ENCODE measurements at regions not wholly inside any gene's neighbourhood (a gene's known extent, or its start where the extent isn't known, plus 50 kb on each side); places are given as distances from the start of the nearest gene placed in this dataset.

DNA sequence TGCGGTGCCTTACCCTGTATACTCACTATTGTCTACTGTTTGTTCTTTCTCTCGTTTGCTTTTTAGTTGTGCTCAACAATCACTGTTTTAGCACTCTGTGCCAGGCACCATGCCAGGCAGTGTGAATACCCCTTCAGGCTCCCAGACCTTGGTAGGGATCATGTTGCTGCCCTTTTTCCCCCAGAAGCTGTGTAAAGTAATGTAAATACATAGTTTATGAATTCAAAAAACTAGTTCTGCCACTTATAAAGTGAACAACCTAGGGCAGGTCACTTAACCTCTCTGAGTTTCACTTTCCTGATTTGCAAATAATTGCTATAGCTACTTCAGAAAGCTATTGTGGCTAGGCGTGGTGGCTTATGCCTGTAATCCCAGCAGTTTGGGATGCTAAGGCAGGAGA, 81.0 kb upstream of the CTSC start:
- H3K4me2 ChIP-seq (ENCODE audit: insufficient read depth, insufficient read length, low read length): no peak overlapping the region
- H2BK12ac ChIP-seq (ENCODE audit: insufficient read length, low read depth, low read length): no peak overlapping the region
- no peak overlapping the region for H2AK5ac ChIP-seq (ENCODE audit: insufficient read length, low read length)
- no peak overlapping the region for H3K56ac ChIP-seq (ENCODE audit: insufficient read length, low read depth, low read length)
- H3K79me1 ChIP-seq (ENCODE audit: insufficient read depth, low read depth, low read length, poor library complexity, severe bottlenecking): no peaks in the 10 kb centered on the region
- no peak overlapping the region for H2AFZ ChIP-seq (ENCODE audit: low read length)
- no peak overlapping the region for H3K18ac ChIP-seq (ENCODE audit: insufficient read length, low read depth, low read length)
- TF ChIP-seq, protein P1, sequence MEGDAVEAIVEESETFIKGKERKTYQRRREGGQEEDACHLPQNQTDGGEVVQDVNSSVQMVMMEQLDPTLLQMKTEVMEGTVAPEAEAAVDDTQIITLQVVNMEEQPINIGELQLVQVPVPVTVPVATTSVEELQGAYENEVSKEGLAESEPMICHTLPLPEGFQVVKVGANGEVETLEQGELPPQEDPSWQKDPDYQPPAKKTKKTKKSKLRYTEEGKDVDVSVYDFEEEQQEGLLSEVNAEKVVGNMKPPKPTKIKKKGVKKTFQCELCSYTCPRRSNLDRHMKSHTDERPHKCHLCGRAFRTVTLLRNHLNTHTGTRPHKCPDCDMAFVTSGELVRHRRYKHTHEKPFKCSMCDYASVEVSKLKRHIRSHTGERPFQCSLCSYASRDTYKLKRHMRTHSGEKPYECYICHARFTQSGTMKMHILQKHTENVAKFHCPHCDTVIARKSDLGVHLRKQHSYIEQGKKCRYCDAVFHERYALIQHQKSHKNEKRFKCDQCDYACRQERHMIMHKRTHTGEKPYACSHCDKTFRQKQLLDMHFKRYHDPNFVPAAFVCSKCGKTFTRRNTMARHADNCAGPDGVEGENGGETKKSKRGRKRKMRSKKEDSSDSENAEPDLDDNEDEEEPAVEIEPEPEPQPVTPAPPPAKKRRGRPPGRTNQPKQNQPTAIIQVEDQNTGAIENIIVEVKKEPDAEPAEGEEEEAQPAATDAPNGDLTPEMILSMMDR (conservative IDR thresholded peaks at IDR 0.05): no peak
- Mint-ChIP-seq H3K27ac (no peak overlapping the region), H3K9me3 (no peaks in the 10 kb centered on the region), H3K36me3 (ENCODE audit: insufficient read depth in 1 of 3, low read depth in 3 of 3) (no peaks in the 10 kb centered on the region), H3K4me1 (peaks cover 9 to 17% of the 10 kb centered on the region in 2 experiments), H3K27me3 (ENCODE audit: low read depth) (no peaks in the 10 kb centered on the region), H3K4me3 (no peak overlapping the region)
- H3K27me3 ChIP-seq (ENCODE audit: insufficient read depth, low read length): no peaks in the 10 kb centered on the region
- no peak overlapping the region for H2BK20ac ChIP-seq (ENCODE audit: low read depth, low read length, poor library complexity, severe bottlenecking)
- H3K4ac ChIP-seq (ENCODE audit: low read depth, low read length): no peak overlapping the region
- H3K14ac ChIP-seq (ENCODE audit: insufficient read depth, low read length): no peak overlapping the region
- H2BK5ac ChIP-seq (ENCODE audit: insufficient read length, low read length): no peak overlapping the region
- no peak overlapping the region for H2BK15ac ChIP-seq (ENCODE audit: low read depth, low read length)
- no peak overlapping the region for H2BK120ac ChIP-seq (ENCODE audit: low read depth, low read length, poor library complexity, severe bottlenecking)
- H4K91ac ChIP-seq (ENCODE audit: insufficient read length, low read depth, low read length): no peak overlapping the region
- H4K20me1 ChIP-seq (ENCODE audit: control insufficient read depth, insufficient read depth, insufficient read length): no peaks in the 10 kb centered on the region
- no peak overlapping the region for H4K8ac ChIP-seq (replicated peaks; ENCODE audit: insufficient read length, low read depth, low read length)
- H3K27ac ChIP-seq (ENCODE audit: insufficient read length, low read depth, low read length): no peak overlapping the region
- H4K5ac ChIP-seq (ENCODE audit: insufficient read length, low read depth, low read length): no peak overlapping the region
- H3K79me2 ChIP-seq (ENCODE audit: insufficient read depth, low read length): no peaks in the 10 kb centered on the region
- no peak overlapping the region for H3T11ph ChIP-seq (ENCODE audit: low read length)
- H3K23me2 ChIP-seq (ENCODE audit: insufficient read length, low read depth, low read length, poor library complexity, severe bottlenecking): no peaks in the 10 kb centered on the region
- no CpG with 5 or more reads among the region's 3 CpGs for WGBS (ENCODE audit: extremely low coverage, insufficient read length, low lambda C conversion rate)
- DNase-seq: no peak
- H3K4me1 ChIP-seq (ENCODE audit: insufficient read depth, low read length): no peaks in the 10 kb centered on the region
- no peak overlapping the region for H3K23ac ChIP-seq (ENCODE audit: insufficient read length, low read depth, low read length)
- no peaks in the 10 kb centered on the region for H3K9me3 ChIP-seq (ENCODE audit: control insufficient read depth, low read depth, low read length)
- H3K9ac ChIP-seq (ENCODE audit: extremely low read depth, insufficient read length, low read length): no peak overlapping the region
